ENCODE measurements at regions not wholly inside any gene's neighbourhood (a gene's known extent, or its start where the extent isn't known, plus 50 kb on each side); places are given as distances from the start of the nearest gene placed in this dataset.

GRCh38 chr13:21777813-21778212, 106.9 kb downstream of the FGF9 start:
- TF ChIP-seq POLR2AphosphoS5 (IDR thresholded peaks at IDR 0.05) (no peak), CTCF (IDR thresholded peaks at IDR 0.05) (no peak), POLR2A (IDR thresholded peaks at IDR 0.05) (no peak)
